Endothelial cell of umbilical vein (primary cell): ENCODE measurements at regions not wholly inside any gene's neighbourhood (a gene's known extent, or its start where the extent isn't known, plus 50 kb on each side); places are given as distances from the start of the nearest gene placed in this dataset.

Source experiments
- BruUV-seq: library from RNA; stranded (reverse); fragments of 400-500 nt; replicated peaks from 2 replicates; lab custom pipeline; 2021; lab: Mats Ljungman, UMichigan
- CTCF ChIA-PET: fragments of 300-600, 350-600 bp; sonication (Branson Sonifier 250); formaldehyde crosslinking; loops from one replicate; lab custom pipeline; 2021; ENCODE audit warnings: antibody characterized with exemption, inconsistent platforms; lab: Charles Lee
- POLR2A ChIA-PET: fragments of 300-600, 350-600 bp; sonication (Branson Sonifier 250); formaldehyde crosslinking; loops from one replicate; lab custom pipeline; 2021; ENCODE audit warnings: antibody characterized with exemption, inconsistent platforms; lab: Charles Lee
- DNase-seq: peaks from one replicate; pipeline ENCODE4 v3.0.0-alpha.2; 2011; ENCODE audit warnings: low read depth, low spot score
- FAIRE-seq: peaks from 2 replicates; lab custom pipeline; 2011; peaks lifted over from hg19 to GRCh38; lab: Jason Lieb, UNC
- H2AFZ ChIP-seq: 2 replicates; pipeline ENCODE4 v1.6.0; 2012; ENCODE audit warnings: low read depth, low read length, control low read depth, inconsistent platforms
- H3K27ac ChIP-seq: 2 replicates; pipeline ENCODE4 v1.5.1; 2011; ENCODE audit warnings: low read depth, mild to moderate bottlenecking, control low read depth, low read length, moderate library complexity; ENCODE audit not compliant: insufficient read depth
- H3K27me3 ChIP-seq, 2 experiments: 2 replicates each; pipeline versions ENCODE4 v1.6.0 to v1.6.1; 2011; ENCODE audit warnings: low read length in 2 of 2, mixed read lengths in 1 of 2; ENCODE audit not compliant: control insufficient read depth in 2 of 2, insufficient read depth in 2 of 2
- H3K36me3 ChIP-seq, 2 experiments: 2 replicates in 1 of 2; 3 replicates in 1 of 2; pipeline ENCODE4 v1.5.1; 2011; ENCODE audit warnings: low read length in 2 of 2, mild to moderate bottlenecking in 1 of 2, moderate library complexity in 1 of 2; ENCODE audit not compliant: control insufficient read depth in 2 of 2, insufficient read depth in 2 of 2; ENCODE audit errors: extremely low read depth in 1 of 2
- H3K4me1 ChIP-seq: 3 replicates; pipeline ENCODE4 v1.5.1; 2011; ENCODE audit warnings: mild to moderate bottlenecking, low read length; ENCODE audit not compliant: control insufficient read depth, insufficient read depth; ENCODE audit errors: extremely low read depth
- H3K4me2 ChIP-seq: 2 replicates; pipeline ENCODE4 v1.6.1; 2011; ENCODE audit warnings: low read length, control low read depth, mixed read lengths; ENCODE audit not compliant: insufficient read depth
- H3K4me3 ChIP-seq, 3 experiments: fragments of 200-600 bp in 1 of 3; sonication (generic), shearing (Covaris generic) in 1 of 3; replicated peaks in 1 of 3; 2 replicates each; pipeline ENCODE4 v1.5.1; 2011 to 2016; ENCODE audit warnings: control low read depth in 3 of 3, low read length in 3 of 3, mild to moderate bottlenecking in 2 of 3, inconsistent platforms in 1 of 3, low read depth in 1 of 3, moderate library complexity in 1 of 3; ENCODE audit not compliant: insufficient read depth in 1 of 3
- H3K79me2 ChIP-seq: 2 replicates; pipeline ENCODE4 v1.6.0; 2012; ENCODE audit warnings: low read length, inconsistent platforms; ENCODE audit not compliant: control insufficient read depth, insufficient read depth
- H3K9ac ChIP-seq: replicated peaks from 2 replicates; pipeline ENCODE3; 2011; ENCODE audit warnings: low read length, control low read depth; ENCODE audit not compliant: insufficient read depth; ENCODE audit errors: extremely low read depth
- H3K9me1 ChIP-seq: replicated peaks from 3 replicates; pipeline ENCODE4 v1.6.0; 2011; ENCODE audit warnings: mild to moderate bottlenecking, low read length; ENCODE audit not compliant: control insufficient read depth, insufficient read depth; ENCODE audit errors: extremely low read depth
- H3K9me3 ChIP-seq: replicated peaks from 2 replicates; pipeline ENCODE4 v1.5.1; 2012; ENCODE audit warnings: low read length, inconsistent platforms; ENCODE audit not compliant: control insufficient read depth, insufficient read depth
- H4K20me1 ChIP-seq: replicated peaks from 2 replicates; pipeline ENCODE3; 2011; ENCODE audit warnings: mild to moderate bottlenecking, low read length; ENCODE audit not compliant: control insufficient read depth, insufficient read depth; ENCODE audit errors: extremely low read depth
- EZH2 ChIP-seq: IDR thresholded peaks from 2 replicates; pipeline ENCODE4 v1.6.1; 2012; ENCODE audit warnings: borderline replicate concordance, low read depth, mild to moderate bottlenecking, moderate library complexity, low read length, inconsistent platforms; ENCODE audit not compliant: severe bottlenecking
- FOS ChIP-seq: IDR thresholded peaks from 2 replicates; pipeline ENCODE4 v1.6.1; 2011; ENCODE audit warnings: mild to moderate bottlenecking, low read length, moderate library complexity, borderline replicate concordance; ENCODE audit not compliant: insufficient read depth
- JUN ChIP-seq: IDR thresholded peaks from 2 replicates; pipeline ENCODE4 v1.6.1; 2011; ENCODE audit warnings: borderline replicate concordance, low read depth; ENCODE audit not compliant: insufficient read length, insufficient read depth
- MAX ChIP-seq: IDR thresholded peaks from 2 replicates; pipeline ENCODE4 v1.6.1; 2011; ENCODE audit not compliant: insufficient read depth, insufficient read length
- dilution Hi-C: fragments of 300-500 bp; cut with MboI; formaldehyde crosslinking; loops from one replicate; pipeline ENCODE4 v1.15.0; 2019; ENCODE audit warnings: low sequenced_read_pairs; ENCODE audit not compliant: extremely low pct_ligation_motif_present
- intact Hi-C: fragments of 100-400 bp; cut with micrococcal nuclease; formaldehyde crosslinking; loops from one replicate; pipeline ENCODE4 v1.10.0; 2022

GRCh38 chr5:158301186-158301585 is 442.2 kb upstream of the CLINT1 start:
- intact Hi-C loops (no loop called here), dilution Hi-C loops (no loop called here)
- Histone ChIP-seq H3K36me3 (no peaks in the 10 kb centered on the region), H3K9me1 (no peaks in the 10 kb centered on the region), H3K4me1 (no peaks in the 10 kb centered on the region), H3K4me2 (no peak overlapping the region), H4K20me1 (no peaks in the 10 kb centered on the region), H3K9ac (no peak overlapping the region), H3K27me3 (no peaks in the 10 kb centered on the region), H3K27ac (no peak overlapping the region), H3K4me3 (no peak overlapping the region), H2AFZ (no peak overlapping the region), H3K79me2 (no peaks in the 10 kb centered on the region), H3K9me3 (no peaks in the 10 kb centered on the region)
- BruUV-seq: no TSS peak
- FAIRE-seq: no peak
- ChIA-PET CTCF (no interaction called here), POLR2A (no interaction called here)
- TF ChIP-seq MAX: no peak
- no peak for DNase-seq

GRCh38 chr5:158300256-158300655 is 441.3 kb upstream of the CLINT1 start:
- dilution Hi-C loops (no loop called here), intact Hi-C loops (no loop called here)
- H3K79me2 ChIP-seq: no peaks in the 10 kb centered on the region
- no peaks in the 10 kb centered on the region for H3K4me1 ChIP-seq
- H3K36me3 ChIP-seq: no peaks in the 10 kb centered on the region
- FAIRE-seq (no peak), DNase-seq (no peak)
- ChIA-PET CTCF (no interaction called here), POLR2A (no interaction called here)
- H3K9me1 ChIP-seq: no peaks in the 10 kb centered on the region
- H3K9me3 ChIP-seq: no peaks in the 10 kb centered on the region
- no peak overlapping the region for H3K27ac ChIP-seq
- H3K4me3 ChIP-seq: no peak overlapping the region
- no peak overlapping the region for H3K9ac ChIP-seq
- BruUV-seq: no TSS peak
- no peaks in the 10 kb centered on the region for H3K27me3 ChIP-seq
- H4K20me1 ChIP-seq: no peaks in the 10 kb centered on the region
- H2AFZ ChIP-seq: no peak overlapping the region
- TF ChIP-seq EZH2 (no peak), FOS (no peak), JUN (no peak)
- no peak overlapping the region for H3K4me2 ChIP-seq
